CD4-positive, alpha-beta T cell (primary cell): ENCODE measurements at regions not wholly inside any gene's neighbourhood (a gene's known extent, or its start where the extent isn't known, plus 50 kb on each side); places are given as distances from the start of the nearest gene placed in this dataset.
A peak's percentile ranks its signal among the peaks of the same experiment; 100 is the strongest.

Experiments used
- ATAC-seq: fragments of 200-7000 bp; cut with Tn5 transposase; one replicate; pipeline ENCODE4 v1.10.0; 2022; ENCODE audit warnings: mild to moderate bottlenecking; ENCODE audit not compliant: poor library complexity
- CTCF ChIA-PET: fragments of 350-600 bp; sonication (Branson Sonifier 250); formaldehyde crosslinking; loops from one replicate; lab custom pipeline; 2021; ENCODE audit warnings: antibody characterized with exemption, inconsistent platforms; lab: Charles Lee
- POLR2A ChIA-PET: fragments of 350-600 bp; sonication (Branson Sonifier 250); formaldehyde crosslinking; loops from one replicate; lab custom pipeline; 2021; ENCODE audit warnings: antibody characterized with exemption, inconsistent platforms; lab: Charles Lee
- DNase-seq, 14 experiments: peaks; one replicate each; pipeline ENCODE4 v3.0.0-alpha.2; 2013 to 2020; ENCODE audit warnings: mixed read lengths in 2 of 14
- H3K27ac ChIP-seq, 2 donors: one replicate each; pipeline versions ENCODE4 v1.5.1 to v1.7.0; 2013; ENCODE audit warnings: low read length in 2 of 2, low read depth in 1 of 2, mild to moderate bottlenecking in 1 of 2
- H3K27me3 ChIP-seq, 2 experiments: 1 replicate in 1 of 2; 2 replicates in 1 of 2; pipeline versions ENCODE4 v1.6.1 to v1.7.0; 2013; ENCODE audit warnings: low read length in 2 of 2, control low read depth in 1 of 2, mild to moderate bottlenecking in 1 of 2, moderate library complexity in 1 of 2; ENCODE audit not compliant: insufficient read depth in 2 of 2, control insufficient read depth in 1 of 2
- H3K36me3 ChIP-seq: one replicate; pipeline ENCODE4 v1.6.1; 2013; ENCODE audit warnings: low read length, control low read depth; ENCODE audit not compliant: insufficient read depth
- H3K4me1 ChIP-seq: one replicate; pipeline ENCODE4 v1.6.1; 2013; ENCODE audit warnings: low read length, control low read depth; ENCODE audit not compliant: insufficient read depth
- H3K4me3 ChIP-seq: one replicate; pipeline ENCODE4 v1.5.1; 2013; ENCODE audit warnings: mild to moderate bottlenecking, low read length, moderate library complexity
- H3K9me3 ChIP-seq, 2 experiments: 1 replicate in 1 of 2; 2 replicates in 1 of 2; pipeline versions ENCODE4 v1.6.1 to v1.7.0; 2013; ENCODE audit warnings: low read length in 2 of 2, mild to moderate bottlenecking in 2 of 2, control low read depth in 1 of 2, moderate library complexity in 1 of 2; ENCODE audit not compliant: control insufficient read depth in 1 of 2, insufficient read depth in 1 of 2
- H3K27ac Mint-ChIP-seq: one replicate; pipeline ENCODE4 v1.8.0; 2020; ENCODE audit warnings: mixed read lengths
- H3K27me3 Mint-ChIP-seq: one replicate; pipeline ENCODE4 v1.8.0; 2021; ENCODE audit warnings: mixed read lengths
- H3K36me3 Mint-ChIP-seq: one replicate; pipeline ENCODE4 v1.8.0; 2021; ENCODE audit warnings: low read depth, mixed read lengths
- H3K4me1 Mint-ChIP-seq: one replicate; pipeline ENCODE4 v1.8.0; 2021; ENCODE audit warnings: low read depth, mixed read lengths
- H3K4me3 Mint-ChIP-seq: one replicate; pipeline ENCODE4 v1.8.0; 2020; ENCODE audit warnings: mild to moderate bottlenecking, mixed read lengths
- H3K9me3 Mint-ChIP-seq: one replicate; pipeline ENCODE4 v1.8.0; 2020; ENCODE audit warnings: mixed read lengths
- intact Hi-C, 2 experiments: fragments of 100-400 bp; cut with DNase I in 1 of 2; cut with micrococcal nuclease in 1 of 2; formaldehyde crosslinking; loops; one replicate each; pipeline versions ENCODE4 v1.15.1 to v1.9.0; 2023 to 2025; cut with DNase I, micrococcal nuclease
- TF ChIP-seq, protein P1 (sequence below): fragments of 200-600 bp; IDR thresholded peaks from one replicate; pipeline ENCODE4 v1.8.0; 2022; ENCODE audit warnings: antibody characterized with exemption, mild to moderate bottlenecking

DNA sequence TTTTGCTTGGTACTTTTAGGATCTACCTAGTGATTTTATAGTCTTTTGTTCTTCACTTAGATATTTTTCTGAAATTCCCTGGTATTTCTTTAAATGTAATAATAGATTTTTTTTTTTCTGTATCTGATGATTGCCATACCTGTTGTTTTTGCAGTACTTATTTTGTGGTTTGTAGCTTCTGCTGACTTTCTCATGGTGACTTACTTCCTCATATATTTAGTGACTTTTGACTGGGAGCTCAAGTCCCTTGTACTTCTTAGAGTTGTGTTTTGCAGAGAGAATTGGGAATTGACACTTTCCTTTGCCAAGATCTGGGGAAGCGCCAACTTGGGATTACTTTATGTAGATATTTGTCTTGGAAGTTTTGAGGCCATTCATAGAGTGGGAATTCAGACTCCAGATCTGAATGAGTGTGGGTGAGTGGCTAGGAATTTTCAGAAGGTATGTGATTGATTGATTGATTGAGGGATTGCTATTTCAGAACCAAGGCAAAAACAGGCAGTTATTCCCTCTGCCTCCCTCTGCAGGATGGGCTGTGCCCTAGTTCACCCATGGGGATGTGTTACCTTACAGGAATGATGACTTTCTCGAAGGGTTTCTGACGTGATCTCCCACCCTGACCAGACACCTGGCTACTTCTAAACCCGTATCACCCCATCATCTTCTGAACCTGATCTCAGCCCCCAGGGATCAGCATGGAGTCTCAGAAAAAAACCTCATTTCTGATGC lies 219.5 kb downstream of the URB2 start:
- Histone ChIP-seq H3K27ac (no peak overlapping the region), H3K9me3 (no peaks in the 10 kb centered on the region), H3K4me1 (no peaks in the 10 kb centered on the region), H3K36me3 (no peaks in the 10 kb centered on the region), H3K4me3 (no peak overlapping the region), H3K27me3 (peaks cover 7 to 9% of the 10 kb centered on the region in 2 experiments)
- Mint-ChIP-seq H3K27me3 (peaks cover 13% of the 10 kb centered on the region), H3K27ac (no peak overlapping the region), H3K9me3 (no peaks in the 10 kb centered on the region), H3K4me3 (no peak overlapping the region), H3K4me1 (no peaks in the 10 kb centered on the region), H3K36me3 (no peaks in the 10 kb centered on the region)
- DNase-seq, result no peak
- ATAC-seq, result no peak
- TF ChIP-seq, protein P1, sequence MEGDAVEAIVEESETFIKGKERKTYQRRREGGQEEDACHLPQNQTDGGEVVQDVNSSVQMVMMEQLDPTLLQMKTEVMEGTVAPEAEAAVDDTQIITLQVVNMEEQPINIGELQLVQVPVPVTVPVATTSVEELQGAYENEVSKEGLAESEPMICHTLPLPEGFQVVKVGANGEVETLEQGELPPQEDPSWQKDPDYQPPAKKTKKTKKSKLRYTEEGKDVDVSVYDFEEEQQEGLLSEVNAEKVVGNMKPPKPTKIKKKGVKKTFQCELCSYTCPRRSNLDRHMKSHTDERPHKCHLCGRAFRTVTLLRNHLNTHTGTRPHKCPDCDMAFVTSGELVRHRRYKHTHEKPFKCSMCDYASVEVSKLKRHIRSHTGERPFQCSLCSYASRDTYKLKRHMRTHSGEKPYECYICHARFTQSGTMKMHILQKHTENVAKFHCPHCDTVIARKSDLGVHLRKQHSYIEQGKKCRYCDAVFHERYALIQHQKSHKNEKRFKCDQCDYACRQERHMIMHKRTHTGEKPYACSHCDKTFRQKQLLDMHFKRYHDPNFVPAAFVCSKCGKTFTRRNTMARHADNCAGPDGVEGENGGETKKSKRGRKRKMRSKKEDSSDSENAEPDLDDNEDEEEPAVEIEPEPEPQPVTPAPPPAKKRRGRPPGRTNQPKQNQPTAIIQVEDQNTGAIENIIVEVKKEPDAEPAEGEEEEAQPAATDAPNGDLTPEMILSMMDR, result no peak
- POLR2A ChIA-PET, result no interaction called here
- intact Hi-C loops, result no loop called here
- CTCF ChIA-PET, result no interaction called here

DNA sequence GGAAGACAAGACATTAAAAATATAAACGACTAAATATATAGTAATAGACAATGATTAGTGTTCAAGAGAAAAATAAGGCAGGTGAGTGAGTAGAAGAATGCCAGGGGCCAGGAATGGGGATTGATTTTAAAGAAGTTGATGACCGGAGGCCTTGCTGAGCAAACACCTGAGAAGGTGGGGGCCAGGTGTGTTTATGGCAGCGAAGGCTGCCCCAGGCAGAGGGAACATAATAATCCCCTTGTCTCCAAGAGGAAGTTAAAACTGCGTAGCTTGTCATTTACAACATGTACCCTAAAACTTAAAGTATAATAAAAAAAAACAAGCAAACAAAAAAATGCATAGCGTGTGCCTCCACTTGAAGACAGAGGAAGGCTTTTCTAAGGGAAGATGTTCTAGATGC lies 220.3 kb downstream of the URB2 start:
- no peaks in the 10 kb centered on the region for H3K36me3 ChIP-seq
- intact Hi-C loops, result no loop called here
- Mint-ChIP-seq H3K36me3 (no peaks in the 10 kb centered on the region), H3K4me1 (no peaks in the 10 kb centered on the region), H3K27ac (no peak overlapping the region), H3K4me3 (no peak overlapping the region), H3K27me3 (peaks cover 13% of the 10 kb centered on the region), H3K9me3 (no peaks in the 10 kb centered on the region)
- H3K27me3 ChIP-seq, result peaks cover 7 to 9% of the 10 kb centered on the region in 2 experiments
- ChIA-PET POLR2A (no interaction called here), CTCF (no interaction called here)
- H3K9me3 ChIP-seq, result no peaks in the 10 kb centered on the region
- no peaks in the 10 kb centered on the region for H3K4me1 ChIP-seq
- TF ChIP-seq, protein P1, result no peak
- H3K27ac ChIP-seq, result no peak overlapping the region
- H3K4me3 ChIP-seq, result no peak overlapping the region
- no peak for DNase-seq
- no peak for ATAC-seq

DNA sequence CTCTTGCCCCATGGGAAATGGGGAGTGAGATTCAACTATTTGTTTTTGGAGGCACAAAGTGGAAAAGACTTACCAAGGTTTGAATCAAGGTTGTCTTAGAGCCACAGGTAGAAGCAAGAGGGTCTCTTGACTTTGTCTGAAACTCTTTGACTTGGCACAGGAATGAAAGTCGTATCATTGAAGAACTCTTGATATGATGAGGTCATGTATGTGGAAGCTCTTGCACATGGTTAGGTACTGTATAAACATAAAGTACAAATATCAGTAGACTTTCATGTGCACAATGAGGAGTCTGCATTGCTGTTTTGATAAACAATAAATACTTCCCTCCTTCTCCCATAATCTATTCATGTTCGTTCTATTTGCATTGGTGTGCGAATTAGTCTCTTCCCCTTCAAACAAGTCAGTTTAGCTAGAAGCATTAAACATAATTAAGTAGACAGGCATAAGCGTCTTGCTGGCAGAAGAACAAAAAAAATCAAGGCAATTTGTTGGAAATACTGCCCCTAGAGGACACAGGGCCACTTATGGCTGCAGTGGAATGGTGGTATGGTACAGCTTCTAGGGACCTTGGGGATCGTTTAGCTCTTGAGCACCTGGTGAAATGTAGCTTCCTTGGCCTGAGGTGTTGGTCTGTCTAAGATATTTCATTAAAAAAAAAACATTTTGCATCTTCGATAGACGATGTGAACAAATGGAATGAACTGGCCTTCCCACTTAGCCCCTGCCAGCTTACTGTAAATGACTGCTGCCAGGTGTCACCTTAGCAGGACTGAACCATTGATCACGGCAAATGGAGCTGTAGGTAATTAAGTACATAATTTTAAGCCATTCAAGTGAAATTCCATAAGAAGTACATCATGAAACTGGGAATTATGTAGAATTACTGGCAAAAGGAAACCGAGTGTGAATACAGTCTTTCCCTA lies 218.0 kb upstream of the GALNT2 start:
- no peaks in the 10 kb centered on the region for H3K4me1 ChIP-seq
- H3K27ac Mint-ChIP-seq, result no peak overlapping the region
- H3K36me3 ChIP-seq, result no peaks in the 10 kb centered on the region
- ChIA-PET POLR2A (no interaction called here), CTCF (interaction anchor here (1.4 kb wide), 1 partner anchor 261 kb away, joined by 3 read pairs; no protein-coding TSS in a partner anchor)
- H3K9me3 ChIP-seq, result no peaks in the 10 kb centered on the region
- no peak overlapping the region for H3K27ac ChIP-seq
- intact Hi-C loops, result no loop called here
- H3K9me3 Mint-ChIP-seq, result no peaks in the 10 kb centered on the region
- TF ChIP-seq, protein P1, result no peak
- H3K27me3 Mint-ChIP-seq, result peaks cover 13% of the 10 kb centered on the region
- DNase-seq (peak in 2 of 14 experiments; percentile 15 to 21), ATAC-seq (no peak)
- H3K27me3 ChIP-seq, result peaks cover 4 to 9% of the 10 kb centered on the region in 2 experiments
- no peaks in the 10 kb centered on the region for H3K36me3 Mint-ChIP-seq
- no peak overlapping the region for H3K4me3 ChIP-seq
- H3K4me1 Mint-ChIP-seq, result no peaks in the 10 kb centered on the region
- no peak overlapping the region for H3K4me3 Mint-ChIP-seq
